ENCODE measurements at regions not wholly inside any gene's neighbourhood (a gene's known extent, or its start where the extent isn't known, plus 50 kb on each side); places are given as distances from the start of the nearest gene placed in this dataset.

- no peak for DNase-seq
Observed at GRCh38 chr2:221034026-221034701, 537.9 kb downstream of the EPHA4 start.

- no peak for DNase-seq
Observed at GRCh38 chr2:221034973-221035372, 537.1 kb downstream of the EPHA4 start.

GRCh38 chr2:221042926-221043325 lies 529.2 kb downstream of the EPHA4 start:
- DNase-seq: no peak

- DNase-seq: no peak
Observed at GRCh38 chr2:221044781-221045180, 527.3 kb downstream of the EPHA4 start.

- no peak for DNase-seq
Observed at GRCh38 chr2:221050020-221050795, 521.9 kb downstream of the EPHA4 start.

GRCh38 chr2:221051162-221051561 lies 520.9 kb downstream of the EPHA4 start:
- DNase-seq: no peak

- no peak for DNase-seq
Observed at GRCh38 chr2:221060376-221060775, 511.7 kb downstream of the EPHA4 start.

- DNase-seq: no peak
Observed at GRCh38 chr2:221063568-221063967, 508.5 kb downstream of the EPHA4 start.

GRCh38 chr2:221064058-221064854 lies 507.8 kb downstream of the EPHA4 start:
- no peak for DNase-seq

GRCh38 chr2:221064880-221065279 lies 507.2 kb downstream of the EPHA4 start:
- no peak for DNase-seq

- no peak for DNase-seq
Observed at GRCh38 chr2:221068123-221068522, 504.0 kb downstream of the EPHA4 start.

GRCh38 chr2:221070106-221070505 lies 502.0 kb downstream of the EPHA4 start:
- DNase-seq: no peak

- DNase-seq: no peak
Observed at GRCh38 chr2:221073326-221074049, 498.6 kb downstream of the EPHA4 start.

GRCh38 chr2:221074238-221074637 lies 497.9 kb downstream of the EPHA4 start:
- no peak for DNase-seq

- DNase-seq: no peak
Observed at GRCh38 chr2:221075203-221075602, 496.9 kb downstream of the EPHA4 start.

GRCh38 chr2:221077251-221077650 lies 494.9 kb downstream of the EPHA4 start:
- DNase-seq: no peak

GRCh38 chr2:221077799-221078198 lies 494.3 kb downstream of the EPHA4 start:
- DNase-seq: no peak

GRCh38 chr2:221085341-221085900 lies 486.7 kb downstream of the EPHA4 start:
- DNase-seq: no peak

GRCh38 chr2:221085936-221086335 lies 486.2 kb downstream of the EPHA4 start:
- DNase-seq: no peak

GRCh38 chr2:221087779-221088178 lies 484.3 kb downstream of the EPHA4 start:
- DNase-seq: no peak

- no peak for DNase-seq
Observed at GRCh38 chr2:221088506-221088905, 483.6 kb downstream of the EPHA4 start.

- no peak for DNase-seq
Observed at GRCh38 chr2:221095356-221095755, 476.7 kb downstream of the EPHA4 start.
